KMS-11 (cell line): ENCODE measurements at regions not wholly inside any gene's neighbourhood (a gene's known extent, or its start where the extent isn't known, plus 50 kb on each side); places are given as distances from the start of the nearest gene placed in this dataset.

Source experiments
- H2AFZ ChIP-seq: fragments of 200-600 bp; sonication (generic); 2 replicates; pipeline ENCODE4 v1.6.1; 2016; ENCODE audit warnings: antibody characterized with exemption, mixed run types, low read depth
- H3K27ac ChIP-seq: fragments of 200-600 bp; sonication (generic); 2 replicates; pipeline ENCODE4 v1.6.1; 2016; ENCODE audit warnings: mild to moderate bottlenecking, mixed run types
- H3K27me3 ChIP-seq: fragments of 200-600 bp; sonication (generic); 2 replicates; pipeline ENCODE4 v1.6.1; 2017; ENCODE audit warnings: mild to moderate bottlenecking, low read depth, mixed run types, moderate library complexity; ENCODE audit not compliant: insufficient read depth
- H3K36me3 ChIP-seq: fragments of 200-600 bp; sonication (generic); 2 replicates; pipeline ENCODE4 v1.6.1; 2017; ENCODE audit warnings: mild to moderate bottlenecking, mixed run types; ENCODE audit not compliant: insufficient read depth
- H3K4me1 ChIP-seq: fragments of 200-600 bp; sonication (generic); 2 replicates; pipeline ENCODE4 v1.6.1; 2016; ENCODE audit warnings: mild to moderate bottlenecking, low read depth, mixed run types; ENCODE audit not compliant: poor library complexity, severe bottlenecking
- H3K4me2 ChIP-seq: fragments of 200-600 bp; sonication (generic); 2 replicates; pipeline ENCODE4 v1.7.0; 2016; ENCODE audit warnings: mild to moderate bottlenecking, mixed run types
- H3K4me3 ChIP-seq: fragments of 200-600 bp; sonication (generic); IDR thresholded peaks from 2 replicates; pipeline ENCODE4 v1.6.1; 2017; ENCODE audit warnings: low read depth, low read length, mixed read lengths; ENCODE audit not compliant: insufficient read depth
- H3K79me2 ChIP-seq: fragments of 200-600 bp; sonication (generic); 2 replicates; pipeline ENCODE4 v1.6.1; 2016; ENCODE audit warnings: low read depth, mixed run types; ENCODE audit not compliant: insufficient read depth
- H3K9ac ChIP-seq: fragments of 200-600 bp; sonication (generic); 2 replicates; pipeline ENCODE4 v1.6.1; 2016; ENCODE audit warnings: mild to moderate bottlenecking, mixed run types
- H4K20me1 ChIP-seq: fragments of 200-600 bp; sonication (generic); 2 replicates; pipeline ENCODE4 v1.6.1; 2016; ENCODE audit warnings: mild to moderate bottlenecking, mixed run types; ENCODE audit not compliant: insufficient read depth
- TF ChIP-seq, protein P1 (sequence below): fragments of 200-600 bp; sonication (generic); conservative IDR thresholded peaks from 2 replicates; pipeline ENCODE4 v1.6.1; 2017; ENCODE audit warnings: low read depth, mild to moderate bottlenecking, antibody characterized with exemption, low read length, moderate library complexity, mixed read lengths

DNA sequence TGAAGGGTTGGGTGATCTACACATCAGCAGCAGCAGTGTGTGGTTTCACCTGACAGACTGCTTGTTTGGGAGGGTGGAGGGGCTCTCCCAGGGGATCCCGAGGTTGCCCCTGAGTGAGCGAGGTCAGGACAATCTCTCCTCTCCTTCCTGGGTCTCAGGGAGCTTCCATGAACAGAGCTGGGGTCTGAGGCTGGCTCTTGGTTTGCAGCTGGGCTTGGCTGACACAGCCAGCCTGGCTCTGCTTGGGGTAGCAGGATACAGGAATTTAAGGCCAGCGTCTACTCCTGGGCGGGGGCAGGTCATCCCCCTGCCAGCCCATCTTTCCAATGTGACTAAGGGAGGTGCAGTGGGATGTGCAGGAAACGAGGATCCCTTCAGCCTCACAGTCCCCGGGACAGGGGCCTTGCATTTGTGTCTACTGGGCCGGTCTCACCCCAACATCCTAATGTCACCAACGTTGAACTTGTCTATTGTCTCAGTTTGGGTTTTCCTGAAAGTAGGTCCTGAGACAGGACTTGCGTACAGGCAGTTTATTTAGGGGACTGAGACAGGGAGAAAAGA is 262.6 kb upstream of the HDAC4 start:
- Histone ChIP-seq H3K4me1 (no peaks in the 10 kb centered on the region), H3K4me2 (no peak overlapping the region), H3K9ac (no peak overlapping the region), H3K27ac (no peak overlapping the region), H2AFZ (no peak overlapping the region), H3K36me3 (no peaks in the 10 kb centered on the region), H3K79me2 (no peaks in the 10 kb centered on the region), H4K20me1 (no peaks in the 10 kb centered on the region), H3K4me3 (no peak overlapping the region), H3K27me3 (peaks cover 8% of the 10 kb centered on the region)
- TF ChIP-seq, protein P1, sequence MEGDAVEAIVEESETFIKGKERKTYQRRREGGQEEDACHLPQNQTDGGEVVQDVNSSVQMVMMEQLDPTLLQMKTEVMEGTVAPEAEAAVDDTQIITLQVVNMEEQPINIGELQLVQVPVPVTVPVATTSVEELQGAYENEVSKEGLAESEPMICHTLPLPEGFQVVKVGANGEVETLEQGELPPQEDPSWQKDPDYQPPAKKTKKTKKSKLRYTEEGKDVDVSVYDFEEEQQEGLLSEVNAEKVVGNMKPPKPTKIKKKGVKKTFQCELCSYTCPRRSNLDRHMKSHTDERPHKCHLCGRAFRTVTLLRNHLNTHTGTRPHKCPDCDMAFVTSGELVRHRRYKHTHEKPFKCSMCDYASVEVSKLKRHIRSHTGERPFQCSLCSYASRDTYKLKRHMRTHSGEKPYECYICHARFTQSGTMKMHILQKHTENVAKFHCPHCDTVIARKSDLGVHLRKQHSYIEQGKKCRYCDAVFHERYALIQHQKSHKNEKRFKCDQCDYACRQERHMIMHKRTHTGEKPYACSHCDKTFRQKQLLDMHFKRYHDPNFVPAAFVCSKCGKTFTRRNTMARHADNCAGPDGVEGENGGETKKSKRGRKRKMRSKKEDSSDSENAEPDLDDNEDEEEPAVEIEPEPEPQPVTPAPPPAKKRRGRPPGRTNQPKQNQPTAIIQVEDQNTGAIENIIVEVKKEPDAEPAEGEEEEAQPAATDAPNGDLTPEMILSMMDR: no peak

DNA sequence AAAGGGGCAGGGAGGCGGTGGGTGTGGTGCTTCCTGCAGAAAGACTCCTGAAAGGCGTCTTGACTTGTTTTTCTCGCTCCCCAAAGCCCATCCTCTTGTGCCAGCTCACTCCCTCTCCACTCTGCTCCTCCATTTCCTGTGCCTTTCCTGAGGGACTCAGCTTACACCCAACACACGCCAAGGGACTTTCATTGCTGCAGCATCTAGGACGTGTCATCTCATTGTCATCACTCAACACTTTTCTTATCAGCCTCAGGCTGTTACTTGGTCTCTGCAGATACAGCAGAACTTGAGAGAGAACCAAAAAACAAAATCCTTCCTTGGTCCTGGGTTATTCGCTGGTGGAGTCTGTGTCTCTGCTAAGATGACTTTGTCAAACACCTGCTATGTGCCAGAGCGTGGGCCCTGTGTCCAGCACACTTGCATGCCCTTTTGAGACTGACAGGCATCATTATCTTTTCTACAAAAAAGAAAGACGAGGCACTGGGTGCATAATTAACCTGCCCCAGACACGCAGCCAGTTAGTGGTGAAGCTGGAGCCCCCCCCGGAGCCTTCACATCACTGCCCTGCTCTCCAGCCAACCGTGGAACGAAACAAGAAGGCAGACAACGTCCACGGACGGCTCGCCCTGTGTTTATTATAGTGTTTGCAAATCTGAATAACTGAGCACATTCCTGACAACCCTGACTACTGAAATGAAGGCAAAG is 261.7 kb upstream of the HDAC4 start:
- Histone ChIP-seq H3K4me1 (no peaks in the 10 kb centered on the region), H3K27me3 (peaks cover 8% of the 10 kb centered on the region), H3K4me2 (no peak overlapping the region), H3K9ac (no peak overlapping the region), H2AFZ (no peak overlapping the region), H4K20me1 (no peaks in the 10 kb centered on the region), H3K36me3 (no peaks in the 10 kb centered on the region), H3K79me2 (no peaks in the 10 kb centered on the region), H3K27ac (no peak overlapping the region), H3K4me3 (no peak overlapping the region)
- TF ChIP-seq, protein P1: no peak

DNA sequence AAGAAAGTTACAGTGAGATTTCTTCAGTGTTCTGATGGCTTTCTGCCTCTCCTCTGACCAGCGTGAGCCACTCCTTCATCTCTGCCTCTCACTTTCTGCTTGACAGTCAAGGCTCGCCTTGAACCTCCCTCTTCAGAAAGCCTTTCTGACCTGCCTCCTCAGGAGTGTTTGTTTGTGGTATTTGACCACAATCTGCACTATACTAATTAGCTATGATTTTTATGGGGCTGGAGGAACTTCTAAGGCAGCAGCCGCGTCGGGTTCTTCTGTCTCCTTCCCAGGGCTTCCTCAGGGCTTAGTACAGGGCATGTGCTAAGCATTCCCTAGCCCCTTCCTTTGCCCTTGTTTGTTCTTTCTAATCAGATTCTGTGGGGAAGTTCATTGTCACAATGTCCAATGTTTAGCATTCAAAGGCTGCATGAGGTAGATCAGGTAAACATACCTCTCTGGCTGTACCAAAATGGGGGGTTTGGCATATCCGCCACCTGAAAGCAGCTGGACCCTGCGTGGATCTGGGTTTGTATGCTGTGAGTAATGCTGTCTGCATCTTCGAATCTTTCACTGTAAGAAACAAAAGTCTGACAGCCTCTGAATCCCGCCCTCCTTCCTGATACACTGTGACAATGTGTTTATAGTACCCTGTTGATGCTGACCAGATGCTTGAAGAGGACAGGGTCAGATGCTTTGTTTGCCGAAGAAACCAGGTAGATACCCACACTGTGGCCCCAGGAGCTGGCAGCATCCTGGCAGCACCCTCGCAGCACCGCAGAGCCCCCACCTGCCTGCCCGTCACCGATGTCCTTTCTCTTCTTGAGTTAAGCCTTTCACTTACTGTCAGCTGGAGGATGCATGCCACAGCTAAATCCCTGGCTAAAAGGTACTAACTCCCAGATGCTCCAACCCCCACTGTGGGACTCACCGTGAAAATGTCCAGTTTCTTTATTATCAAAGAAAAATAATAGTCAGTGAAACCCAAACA is 260.8 kb upstream of the HDAC4 start:
- no peak overlapping the region for H3K4me2 ChIP-seq
- no peaks in the 10 kb centered on the region for H3K79me2 ChIP-seq
- no peak overlapping the region for H3K4me3 ChIP-seq
- peaks cover 8% of the 10 kb centered on the region for H3K27me3 ChIP-seq
- no peaks in the 10 kb centered on the region for H3K4me1 ChIP-seq
- no peaks in the 10 kb centered on the region for H4K20me1 ChIP-seq
- H2AFZ ChIP-seq: no peak overlapping the region
- H3K9ac ChIP-seq: no peak overlapping the region
- H3K36me3 ChIP-seq: no peaks in the 10 kb centered on the region
- TF ChIP-seq, protein P1: no peak
- H3K27ac ChIP-seq: no peak overlapping the region

DNA sequence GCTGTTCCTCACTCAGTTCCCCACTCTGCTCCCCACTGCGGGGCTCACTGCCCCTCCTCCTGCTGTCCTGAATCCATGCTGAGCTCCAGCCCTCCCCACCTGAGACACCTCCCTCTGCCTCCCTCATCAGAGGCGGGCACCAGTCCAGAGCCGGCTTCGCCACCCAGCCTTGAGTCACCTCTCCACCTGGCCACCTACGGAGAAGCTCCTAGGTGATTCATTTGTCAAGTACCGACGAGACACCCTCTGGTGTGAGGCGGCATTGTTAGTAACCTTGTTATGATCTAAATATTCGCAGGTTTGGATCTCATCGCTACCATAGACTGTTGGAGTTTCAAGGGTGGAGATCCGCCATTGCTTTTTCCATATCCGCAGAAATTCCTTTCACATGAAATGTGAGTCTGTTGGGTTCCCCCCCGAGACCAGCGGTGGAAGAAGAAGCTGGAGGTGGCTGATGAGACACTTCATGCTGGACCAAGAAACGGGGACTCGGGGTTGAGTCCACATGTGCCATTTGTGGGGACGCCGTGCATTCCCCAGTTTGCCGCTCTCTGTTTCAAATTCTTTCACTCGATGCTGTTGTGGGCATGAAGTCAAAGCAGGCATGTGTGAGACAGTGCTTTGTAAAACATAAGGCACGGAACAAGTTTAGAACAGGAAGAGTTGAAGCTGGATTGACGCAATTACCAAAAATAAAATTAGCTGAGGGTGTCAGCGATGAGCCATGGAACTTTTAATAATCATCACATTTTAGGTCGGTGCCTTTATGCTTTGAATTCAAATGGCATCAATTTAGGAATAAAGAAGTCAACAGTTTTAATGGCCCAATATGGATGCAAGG is 259.8 kb upstream of the HDAC4 start:
- Histone ChIP-seq H2AFZ (no peak overlapping the region), H3K27ac (no peak overlapping the region), H4K20me1 (no peaks in the 10 kb centered on the region), H3K4me3 (no peak overlapping the region), H3K27me3 (peaks cover 8% of the 10 kb centered on the region), H3K4me2 (no peak overlapping the region), H3K4me1 (no peaks in the 10 kb centered on the region), H3K79me2 (no peaks in the 10 kb centered on the region), H3K36me3 (no peaks in the 10 kb centered on the region), H3K9ac (no peak overlapping the region)
- TF ChIP-seq, protein P1: no peak
